NT2/D1 (cell line): ENCODE measurements at regions not wholly inside any gene's neighbourhood (a gene's known extent, or its start where the extent isn't known, plus 50 kb on each side); places are given as distances from the start of the nearest gene placed in this dataset.

Source experiments
- YY1 ChIP-seq: IDR thresholded peaks from 2 replicates; pipeline ENCODE4 v1.6.1; 2011; ENCODE audit not compliant: insufficient read length, insufficient read depth
- ZNF274 ChIP-seq: IDR thresholded peaks from 2 replicates; pipeline ENCODE4 v1.6.1; 2011; ENCODE audit warnings: mild to moderate bottlenecking, low read depth, low read length

- TF ChIP-seq YY1 (no peak), ZNF274 (no peak)
These were observed 234.2 kb upstream of the ECI2 start for GRCh38 chr6:4369616-4370015.
